ENCODE measurements at regions not wholly inside any gene's neighbourhood (a gene's known extent, or its start where the extent isn't known, plus 50 kb on each side); places are given as distances from the start of the nearest gene placed in this dataset.
A peak's percentile ranks its signal among the peaks of the same experiment; 100 is the strongest.

DNA sequence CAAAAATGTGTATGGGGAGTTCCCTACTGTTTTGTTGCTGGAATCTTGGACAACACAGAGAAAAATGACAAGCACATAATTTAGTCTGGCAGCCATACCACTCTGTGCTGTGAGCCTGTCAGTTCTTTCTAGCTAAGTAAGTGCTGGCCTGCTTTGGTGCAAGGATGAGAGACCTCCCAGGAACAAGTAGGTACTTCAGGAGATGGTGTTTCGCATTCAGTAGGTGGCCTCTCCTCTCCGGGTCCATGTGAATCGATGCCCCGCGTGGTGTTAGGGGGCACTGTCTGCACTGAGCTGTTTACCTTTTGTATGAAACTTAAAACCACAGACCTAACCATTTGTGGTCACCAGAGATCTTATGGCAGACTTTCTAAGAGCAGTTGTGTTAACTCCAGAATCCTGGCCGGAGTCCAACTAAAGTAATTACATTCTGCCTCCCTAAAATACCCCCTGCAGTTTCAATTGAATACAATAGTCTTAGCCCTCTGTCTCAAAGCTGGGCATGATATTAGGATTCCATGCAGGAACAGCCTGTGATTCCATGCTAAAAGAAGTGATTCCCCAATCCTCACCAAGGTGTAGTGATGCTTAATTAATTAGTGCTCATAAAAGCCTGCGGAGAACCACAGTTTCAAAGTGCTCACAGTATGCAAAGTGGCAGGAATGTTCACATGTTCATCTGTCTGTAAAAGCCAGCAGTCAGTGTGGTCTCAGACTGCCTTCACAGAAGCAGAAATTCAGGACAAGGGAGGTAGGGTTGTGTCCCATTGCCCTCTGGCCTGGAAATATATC, 64.2 kb downstream of the LLPH start:
- DNase-seq (ENCODE audit: low read depth): peak; percentile 48
- no peak overlapping the region for H3K4me3 ChIP-seq (ENCODE audit: low read length)
- TF ChIP-seq, protein P1, sequence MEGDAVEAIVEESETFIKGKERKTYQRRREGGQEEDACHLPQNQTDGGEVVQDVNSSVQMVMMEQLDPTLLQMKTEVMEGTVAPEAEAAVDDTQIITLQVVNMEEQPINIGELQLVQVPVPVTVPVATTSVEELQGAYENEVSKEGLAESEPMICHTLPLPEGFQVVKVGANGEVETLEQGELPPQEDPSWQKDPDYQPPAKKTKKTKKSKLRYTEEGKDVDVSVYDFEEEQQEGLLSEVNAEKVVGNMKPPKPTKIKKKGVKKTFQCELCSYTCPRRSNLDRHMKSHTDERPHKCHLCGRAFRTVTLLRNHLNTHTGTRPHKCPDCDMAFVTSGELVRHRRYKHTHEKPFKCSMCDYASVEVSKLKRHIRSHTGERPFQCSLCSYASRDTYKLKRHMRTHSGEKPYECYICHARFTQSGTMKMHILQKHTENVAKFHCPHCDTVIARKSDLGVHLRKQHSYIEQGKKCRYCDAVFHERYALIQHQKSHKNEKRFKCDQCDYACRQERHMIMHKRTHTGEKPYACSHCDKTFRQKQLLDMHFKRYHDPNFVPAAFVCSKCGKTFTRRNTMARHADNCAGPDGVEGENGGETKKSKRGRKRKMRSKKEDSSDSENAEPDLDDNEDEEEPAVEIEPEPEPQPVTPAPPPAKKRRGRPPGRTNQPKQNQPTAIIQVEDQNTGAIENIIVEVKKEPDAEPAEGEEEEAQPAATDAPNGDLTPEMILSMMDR (conservative IDR thresholded peaks at IDR 0.05; ENCODE audit: low read depth, low read length): peak; percentile 34

DNA sequence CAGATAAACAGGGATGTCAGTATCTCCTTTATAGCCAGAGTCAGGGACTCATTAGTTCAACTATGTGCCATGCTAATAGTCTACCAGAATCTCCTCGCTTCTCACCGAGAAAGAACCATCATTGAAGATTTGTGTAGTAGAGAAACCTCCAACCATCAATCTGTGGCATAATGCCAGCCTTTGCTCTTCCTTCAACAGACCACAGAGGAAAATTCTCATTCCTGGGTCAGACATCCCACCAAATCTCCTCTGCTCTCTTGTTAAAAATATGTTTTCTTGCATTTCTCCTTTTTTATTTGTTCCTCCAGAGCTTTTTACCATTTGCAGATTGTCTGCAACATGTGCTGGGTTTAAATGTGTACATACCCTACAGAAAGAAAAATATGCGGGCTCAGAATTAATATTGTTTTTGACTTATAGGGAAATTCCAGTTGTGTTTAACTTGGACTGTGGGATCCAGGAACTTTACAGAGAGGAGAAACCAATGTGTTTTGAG, 64.9 kb downstream of the LLPH start:
- no peak for DNase-seq (ENCODE audit: low read depth)
- no peak overlapping the region for H3K4me3 ChIP-seq (ENCODE audit: low read length)
- TF ChIP-seq, protein P1 (conservative IDR thresholded peaks at IDR 0.05; ENCODE audit: low read depth, low read length): no peak

DNA sequence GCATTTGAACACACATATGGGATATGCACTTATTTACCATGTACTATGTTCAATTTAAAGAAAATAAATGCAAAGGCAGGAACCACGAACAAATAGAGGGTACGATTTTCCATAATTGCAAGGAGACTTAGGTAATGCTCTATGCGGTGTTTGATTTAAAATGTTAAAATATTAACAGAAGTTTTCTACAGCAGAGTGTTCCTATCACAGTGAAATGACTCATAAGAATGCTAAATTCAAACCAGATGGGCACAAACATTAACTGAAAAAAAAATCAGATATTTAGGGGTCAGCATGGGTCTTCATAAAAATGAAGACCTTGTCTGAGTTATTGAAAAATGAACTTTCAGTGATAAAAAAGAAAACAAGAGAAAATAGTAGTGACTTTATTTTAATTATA, 65.4 kb downstream of the LLPH start:
- DNase-seq (ENCODE audit: low read depth): no peak
- TF ChIP-seq, protein P1 (conservative IDR thresholded peaks at IDR 0.05; ENCODE audit: low read depth, low read length): no peak

DNA sequence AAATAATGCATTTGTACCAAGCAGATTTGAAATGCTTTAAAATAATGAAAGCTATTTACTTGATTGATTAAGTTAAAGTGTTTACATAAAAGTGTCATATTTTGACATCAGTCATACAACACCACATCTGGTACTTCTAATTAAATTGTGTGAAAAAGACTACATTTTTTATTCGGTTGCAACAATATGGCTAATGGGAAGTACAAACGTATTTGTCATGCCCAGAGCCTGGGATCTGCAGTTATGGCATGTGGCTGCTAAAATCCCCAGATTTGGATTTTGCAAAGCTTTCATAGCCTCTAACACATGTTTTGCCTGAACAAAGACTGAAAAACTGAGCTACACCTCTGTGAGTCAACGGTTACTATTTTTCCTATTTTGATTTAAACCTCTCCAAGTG, 66.6 kb downstream of the LLPH start:
- H3K4me3 ChIP-seq (ENCODE audit: low read length): no peak overlapping the region
- no peak for DNase-seq (ENCODE audit: low read depth)
- TF ChIP-seq, protein P1 (conservative IDR thresholded peaks at IDR 0.05; ENCODE audit: low read depth, low read length): no peak

More for the DNA sequence above, 65.4 kb downstream of the LLPH start:
- no peak overlapping the region for H3K4me3 ChIP-seq (ENCODE audit: low read length)

DNA sequence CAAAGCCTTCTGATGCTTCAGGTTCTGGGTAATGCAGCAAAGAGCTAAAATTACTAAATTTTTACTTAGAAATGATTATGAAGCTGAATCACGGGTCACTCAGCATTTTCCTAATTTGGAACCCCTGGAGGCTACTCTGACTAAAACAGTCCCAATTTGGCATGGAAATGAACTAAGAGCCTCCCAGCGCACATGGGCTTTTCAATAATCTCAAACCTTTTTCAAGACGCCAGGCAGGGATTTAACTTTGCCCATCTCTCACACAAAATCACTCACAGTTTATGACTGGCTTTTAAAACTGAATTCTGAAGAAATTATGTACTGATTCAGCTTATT, 68.3 kb downstream of the LLPH start:
- TF ChIP-seq, protein P1 (conservative IDR thresholded peaks at IDR 0.05; ENCODE audit: low read depth, low read length): no peak
- no peak for DNase-seq (ENCODE audit: low read depth)
- H3K4me3 ChIP-seq (ENCODE audit: low read length): no peak overlapping the region

DNA sequence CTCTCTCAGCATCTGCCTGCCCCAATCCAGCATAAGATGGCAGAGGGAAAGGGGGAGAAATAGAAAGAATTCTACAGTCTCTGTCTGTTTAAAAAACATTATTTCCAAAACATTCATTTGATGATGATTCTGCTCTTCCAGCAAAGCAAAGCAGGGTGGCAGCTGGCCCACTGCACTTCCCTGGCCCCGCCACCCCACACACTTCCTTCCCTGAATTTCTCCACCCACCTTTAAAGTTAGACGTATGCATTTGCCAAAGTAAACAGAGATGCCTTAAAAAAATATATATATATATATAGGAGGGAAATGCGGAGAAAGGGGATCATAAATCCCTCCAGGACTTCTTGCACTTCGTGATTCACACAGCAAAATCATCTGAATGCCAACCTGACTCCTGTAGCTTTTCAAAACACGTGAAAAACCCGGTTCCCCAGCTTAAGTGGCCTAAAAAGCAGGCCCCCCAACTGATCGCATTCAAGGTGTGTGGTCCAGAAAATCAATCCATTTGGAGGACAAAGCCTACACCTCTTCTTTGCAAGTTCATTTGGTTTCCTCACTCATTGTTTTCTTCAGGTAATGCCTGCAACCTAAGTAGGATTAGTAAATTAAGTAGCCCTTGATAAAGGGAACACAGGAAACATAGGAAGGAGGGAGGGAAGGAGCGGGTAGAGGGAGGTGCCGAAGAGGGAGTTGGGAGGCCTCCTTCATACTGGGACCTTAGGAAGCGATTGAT, 68.8 kb downstream of the LLPH start:
- no peak for DNase-seq (ENCODE audit: low read depth)
- no peak overlapping the region for H3K4me3 ChIP-seq (ENCODE audit: low read length)
- TF ChIP-seq, protein P1 (conservative IDR thresholded peaks at IDR 0.05; ENCODE audit: low read depth, low read length): no peak
